Esophagus muscularis mucosa (tissue), 4 donors: ENCODE measurements at regions not wholly inside any gene's neighbourhood (a gene's known extent, or its start where the extent isn't known, plus 50 kb on each side); places are given as distances from the start of the nearest gene placed in this dataset.

Experiments used
- DNase-seq: peaks from one replicate; pipeline ENCODE4 v3.0.0-alpha.2; 2017; ENCODE audit errors: extremely low spot score
- H3K27ac ChIP-seq, 4 donors: fragments of 200-600 bp; sonication (generic); replicated peaks in 1 of 4; 1 replicate in 3 of 4; 2 replicates in 1 of 4; pipeline ENCODE4 v1.5.1; 2016 to 2019; ENCODE audit warnings: mild to moderate bottlenecking in 1 of 4
- H3K27me3 ChIP-seq, 4 donors: fragments of 200-600 bp; sonication (generic); one replicate each; pipeline versions ENCODE4 v1.5.1 to v1.6.0; 2016 to 2019
- H3K36me3 ChIP-seq, 4 donors: fragments of 200-600 bp; sonication (generic); one replicate each; pipeline ENCODE4 v1.5.1; 2016 to 2019
- H3K4me1 ChIP-seq, 4 donors: fragments of 200-600 bp; sonication (generic); one replicate each; pipeline ENCODE4 v1.5.1; 2016 to 2019
- H3K4me3 ChIP-seq, 4 donors: fragments of 200-600 bp; sonication (generic); 1 replicate in 2 of 4; 2 replicates in 2 of 4; pipeline ENCODE4 v1.5.1; 2016 to 2019; ENCODE audit warnings: mild to moderate bottlenecking in 4 of 4, moderate library complexity in 1 of 4
- H3K9me3 ChIP-seq, 4 donors: fragments of 200-600 bp; sonication (generic); 1 replicate in 3 of 4; 2 replicates in 1 of 4; pipeline ENCODE4 v1.5.1; 2016 to 2019
- EP300 ChIP-seq: sonication (generic); formaldehyde crosslinking; IDR thresholded peaks from one replicate; pipeline ENCODE4 v1.6.1; 2017; ENCODE audit warnings: antibody characterized with exemption
- POLR2A ChIP-seq: fragments of 450-650 bp; IDR thresholded peaks from one replicate; pipeline ENCODE4 v1.6.1; 2017; ENCODE audit warnings: antibody characterized with exemption, moderate library complexity, mild to moderate bottlenecking, low read depth
- POLR2AphosphoS5 ChIP-seq, 2 donors: sonication (generic); formaldehyde crosslinking; IDR thresholded peaks; one replicate each; pipeline ENCODE4 v1.6.1; 2017; ENCODE audit warnings: antibody characterized with exemption in 2 of 2
- WGBS: methylation state at CpG from one replicate; pipeline ENCODE4 v1.1.5; 2018; 5-methylcytosine and 5-hydroxymethylcytosine counted together
- intact Hi-C: fragments of 100-400 bp; cut with DNase I; formaldehyde crosslinking; loops from one replicate; pipeline ENCODE4 v1.15.1; 2023
- TF ChIP-seq, protein P1 (sequence below), 3 experiments: fragments of 200-600 bp in 2 of 3; fragments of 450-650 bp in 1 of 3; sonication (generic) in 2 of 3; IDR thresholded peaks; one replicate each; pipeline ENCODE4 v1.5.1; 2017 to 2019; ENCODE audit warnings: antibody characterized with exemption in 3 of 3, mild to moderate bottlenecking in 2 of 3, moderate library complexity in 1 of 3

DNA sequence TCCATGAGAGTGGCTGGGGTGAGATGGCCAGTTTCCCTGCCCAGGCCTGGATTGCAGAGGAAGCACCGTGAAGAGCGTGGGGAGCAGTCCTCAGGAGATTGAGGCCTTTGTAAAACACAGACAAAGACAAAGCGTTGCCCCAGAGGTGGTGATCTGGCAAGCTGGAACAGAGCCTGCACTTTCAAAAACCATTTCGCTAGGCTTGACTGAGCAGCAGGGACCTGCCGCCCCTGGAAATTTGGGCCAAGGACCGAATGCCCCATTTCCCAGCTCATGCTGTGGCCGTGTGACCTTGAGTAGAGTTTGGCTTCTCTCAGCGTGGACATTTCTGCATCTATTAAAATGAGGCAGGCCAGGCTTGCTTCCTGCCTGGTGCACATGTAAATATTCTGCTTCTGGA, 381.4 kb downstream of the BCOR start:
- Histone ChIP-seq H3K27me3 (no peaks in the 10 kb centered on the region), H3K36me3 (no peaks in the 10 kb centered on the region), H3K4me1 (no peaks in the 10 kb centered on the region), H3K9me3 (no peaks in the 10 kb centered on the region), H3K27ac (no peak overlapping the region), H3K4me3 (no peak overlapping the region)
- intact Hi-C loops, result no loop called here
- DNase-seq, result no peak
- WGBS, result 79% methylated on average over 8 of the region's 8 CpGs
- no peak for TF ChIP-seq POLR2AphosphoS5 (IDR thresholded peaks at IDR 0.05)
- TF ChIP-seq POLR2A, result no peak
- TF ChIP-seq, protein P1, sequence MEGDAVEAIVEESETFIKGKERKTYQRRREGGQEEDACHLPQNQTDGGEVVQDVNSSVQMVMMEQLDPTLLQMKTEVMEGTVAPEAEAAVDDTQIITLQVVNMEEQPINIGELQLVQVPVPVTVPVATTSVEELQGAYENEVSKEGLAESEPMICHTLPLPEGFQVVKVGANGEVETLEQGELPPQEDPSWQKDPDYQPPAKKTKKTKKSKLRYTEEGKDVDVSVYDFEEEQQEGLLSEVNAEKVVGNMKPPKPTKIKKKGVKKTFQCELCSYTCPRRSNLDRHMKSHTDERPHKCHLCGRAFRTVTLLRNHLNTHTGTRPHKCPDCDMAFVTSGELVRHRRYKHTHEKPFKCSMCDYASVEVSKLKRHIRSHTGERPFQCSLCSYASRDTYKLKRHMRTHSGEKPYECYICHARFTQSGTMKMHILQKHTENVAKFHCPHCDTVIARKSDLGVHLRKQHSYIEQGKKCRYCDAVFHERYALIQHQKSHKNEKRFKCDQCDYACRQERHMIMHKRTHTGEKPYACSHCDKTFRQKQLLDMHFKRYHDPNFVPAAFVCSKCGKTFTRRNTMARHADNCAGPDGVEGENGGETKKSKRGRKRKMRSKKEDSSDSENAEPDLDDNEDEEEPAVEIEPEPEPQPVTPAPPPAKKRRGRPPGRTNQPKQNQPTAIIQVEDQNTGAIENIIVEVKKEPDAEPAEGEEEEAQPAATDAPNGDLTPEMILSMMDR (IDR thresholded peaks at IDR 0.05), result no peak
- no peak for TF ChIP-seq EP300

DNA sequence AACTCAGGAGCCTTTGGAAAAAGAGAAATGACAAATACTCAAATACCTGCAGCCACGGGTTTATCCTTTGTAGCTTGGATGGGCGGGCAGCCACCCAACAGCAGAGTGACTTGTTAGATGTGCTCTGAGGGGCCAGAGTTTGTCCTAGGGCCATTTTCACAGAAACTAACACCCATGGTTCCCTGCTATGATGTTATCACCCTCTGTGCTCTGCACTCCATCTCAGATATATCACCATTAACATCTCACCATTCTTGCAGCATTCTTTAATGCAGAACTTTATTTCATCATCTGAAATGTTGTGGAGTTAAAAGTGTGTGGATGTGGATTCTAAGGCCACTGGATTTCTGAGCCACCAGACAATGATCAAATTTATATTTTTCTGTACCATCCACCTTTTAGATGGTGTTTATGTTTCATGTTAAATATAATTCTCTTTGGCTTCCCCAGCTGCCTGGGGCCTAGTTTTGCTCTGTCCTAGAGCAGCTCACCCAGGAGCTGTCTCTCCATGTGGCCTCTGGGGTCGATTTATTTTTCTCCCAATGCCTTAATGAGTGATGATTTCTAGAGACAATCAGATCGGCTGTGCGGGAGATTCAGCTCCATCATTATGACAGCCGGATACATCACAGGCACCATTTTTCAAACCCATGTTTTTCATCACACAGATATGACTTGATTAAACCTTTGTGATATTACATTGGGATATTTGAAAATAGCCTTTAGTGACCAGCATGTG, 380.8 kb downstream of the BCOR start:
- Histone ChIP-seq H3K4me1 (no peaks in the 10 kb centered on the region), H3K27me3 (no peaks in the 10 kb centered on the region), H3K36me3 (no peaks in the 10 kb centered on the region), H3K9me3 (no peaks in the 10 kb centered on the region), H3K27ac (no peak overlapping the region), H3K4me3 (no peak overlapping the region)
- intact Hi-C loops, result no loop called here
- no peak for DNase-seq
- TF ChIP-seq EP300 (no peak), POLR2AphosphoS5 (IDR thresholded peaks at IDR 0.05) (no peak), POLR2A (no peak)
- TF ChIP-seq, protein P1 (IDR thresholded peaks at IDR 0.05), result no peak
- 70% methylated on average over 6 of the region's 6 CpGs for WGBS

DNA sequence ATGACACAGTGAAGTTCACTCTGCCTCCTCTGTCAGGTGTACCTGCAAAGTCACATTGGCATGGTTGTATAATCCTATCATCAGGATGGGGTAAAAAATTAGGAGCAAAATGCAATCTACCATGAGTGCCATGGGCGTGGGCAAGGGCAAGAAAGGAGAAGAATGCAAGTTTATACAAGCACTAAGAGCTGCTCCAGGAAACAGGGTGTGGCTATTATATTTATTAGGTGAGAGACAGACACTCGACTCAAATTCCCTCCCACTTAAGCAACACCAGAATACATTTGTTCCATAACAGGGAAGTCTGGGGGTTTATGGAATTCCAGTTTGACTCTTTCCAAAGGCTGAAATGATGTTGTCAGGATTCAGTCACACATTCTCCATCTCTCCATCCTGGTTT, 378.8 kb downstream of the BCOR start:
- DNase-seq, result no peak
- Histone ChIP-seq H3K9me3 (no peaks in the 10 kb centered on the region), H3K4me1 (no peaks in the 10 kb centered on the region), H3K27me3 (no peaks in the 10 kb centered on the region), H3K4me3 (no peak overlapping the region), H3K36me3 (no peaks in the 10 kb centered on the region), H3K27ac (no peak overlapping the region)
- intact Hi-C loops, result no loop called here
- WGBS, result 63% methylated on average over 2 of the region's 2 CpGs
- TF ChIP-seq, protein P1 (IDR thresholded peaks at IDR 0.05), result no peak
- no peak for TF ChIP-seq POLR2A
- no peak for TF ChIP-seq EP300
- no peak for TF ChIP-seq POLR2AphosphoS5 (IDR thresholded peaks at IDR 0.05)

DNA sequence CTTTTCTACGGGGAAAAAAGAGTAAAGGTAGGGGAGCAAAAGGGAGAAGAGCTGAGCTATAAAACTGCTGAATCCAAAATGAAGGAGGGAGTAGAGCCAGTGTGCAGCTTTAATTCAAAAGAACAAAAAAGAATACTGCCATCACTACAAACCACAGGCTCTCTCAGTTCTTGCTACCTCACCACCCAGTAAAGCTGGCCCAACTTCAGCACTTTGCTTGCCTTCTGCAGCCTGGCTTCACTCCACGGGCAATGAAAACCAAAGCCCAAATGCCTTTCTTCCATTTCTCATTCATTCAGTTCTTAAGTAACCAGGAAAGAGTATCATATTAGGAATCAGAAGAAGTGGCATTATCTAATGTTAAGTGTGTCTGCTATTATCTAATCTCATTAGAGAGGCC, 376.8 kb downstream of the BCOR start:
- DNase-seq, result no peak
- no peak for TF ChIP-seq EP300
- no peak for TF ChIP-seq POLR2AphosphoS5 (IDR thresholded peaks at IDR 0.05)
- no peak for TF ChIP-seq POLR2A
- TF ChIP-seq, protein P1 (IDR thresholded peaks at IDR 0.05), result no peak
- no peaks in the 10 kb centered on the region for H3K36me3 ChIP-seq
- no peaks in the 10 kb centered on the region for H3K9me3 ChIP-seq
- no peak overlapping the region for H3K4me3 ChIP-seq
- no peak overlapping the region for H3K27ac ChIP-seq
- WGBS, result 75% methylated on average over 2 of the region's 2 CpGs
- intact Hi-C loops, result no loop called here
- no peaks in the 10 kb centered on the region for H3K27me3 ChIP-seq
- H3K4me1 ChIP-seq, result no peaks in the 10 kb centered on the region
